Spleen (tissue), 7 donors: ENCODE measurements at regions not wholly inside any gene's neighbourhood (a gene's known extent, or its start where the extent isn't known, plus 50 kb on each side); places are given as distances from the start of the nearest gene placed in this dataset.
"Not testable (repeated sequence)": the region's sequence is repeated elsewhere in the genome, so short reads cannot be mapped to it uniquely, and the experiment has no call there.

Experiments
- POLR2A ChIP-seq, 3 donors: fragments of 450-650 bp; IDR thresholded peaks; one replicate each; pipeline ENCODE4 v1.5.1; 2017; ENCODE audit warnings: antibody characterized with exemption in 3 of 3, mild to moderate bottlenecking in 1 of 3
- POLR2AphosphoS5 ChIP-seq, 3 donors: sonication (generic); formaldehyde crosslinking; IDR thresholded peaks; one replicate each; pipeline ENCODE4 v1.5.1; 2017; ENCODE audit warnings: antibody characterized with exemption in 3 of 3
- TF ChIP-seq, protein P1 (sequence below), 11 experiments: fragments of 200-600 bp in 7 of 11; fragments of 450-650 bp in 4 of 11; sonication (generic) in 4 of 11; IDR thresholded peaks in 8 of 11; conservative IDR thresholded peaks in 3 of 11; 1 replicate in 7 of 11; 2 replicates in 4 of 11; pipeline versions ENCODE4 v1.4.0 to v1.8.0; 2016 to 2021; ENCODE audit warnings: antibody characterized with exemption in 11 of 11, inconsistent platforms in 4 of 11, mild to moderate bottlenecking in 1 of 11
- donor health status: DM: no; HTN: no; CAD: no; lungs with moderate emphysema.
- donor health status: DM: no; HTN: no; CAD: no.
- donor health status: DM: no; HTN: no; CAD: no.

DNA sequence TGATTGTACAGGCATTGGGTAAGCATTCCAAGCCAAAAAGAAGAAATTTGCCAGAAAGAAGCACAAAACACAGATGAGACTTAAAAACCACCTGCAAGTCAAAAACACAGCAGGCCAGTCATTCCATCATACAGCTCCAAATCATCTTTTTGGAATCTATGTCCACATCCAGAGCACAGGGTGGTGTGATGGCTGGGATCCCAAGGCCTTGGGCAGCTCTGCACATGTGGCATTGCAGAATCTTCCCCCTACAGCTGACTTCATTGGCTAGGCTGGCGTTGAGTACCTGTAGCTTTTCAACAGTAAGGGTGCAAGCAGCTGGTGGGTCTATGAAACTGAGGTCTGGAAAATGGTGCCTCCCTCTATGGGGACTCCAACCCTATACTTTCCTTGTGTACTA lies 236.7 kb downstream of the CWH43 start:
- TF ChIP-seq POLR2A, POLR2AphosphoS5 (IDR thresholded peaks at IDR 0.05): not testable (repeated sequence)
- TF ChIP-seq, protein P1, sequence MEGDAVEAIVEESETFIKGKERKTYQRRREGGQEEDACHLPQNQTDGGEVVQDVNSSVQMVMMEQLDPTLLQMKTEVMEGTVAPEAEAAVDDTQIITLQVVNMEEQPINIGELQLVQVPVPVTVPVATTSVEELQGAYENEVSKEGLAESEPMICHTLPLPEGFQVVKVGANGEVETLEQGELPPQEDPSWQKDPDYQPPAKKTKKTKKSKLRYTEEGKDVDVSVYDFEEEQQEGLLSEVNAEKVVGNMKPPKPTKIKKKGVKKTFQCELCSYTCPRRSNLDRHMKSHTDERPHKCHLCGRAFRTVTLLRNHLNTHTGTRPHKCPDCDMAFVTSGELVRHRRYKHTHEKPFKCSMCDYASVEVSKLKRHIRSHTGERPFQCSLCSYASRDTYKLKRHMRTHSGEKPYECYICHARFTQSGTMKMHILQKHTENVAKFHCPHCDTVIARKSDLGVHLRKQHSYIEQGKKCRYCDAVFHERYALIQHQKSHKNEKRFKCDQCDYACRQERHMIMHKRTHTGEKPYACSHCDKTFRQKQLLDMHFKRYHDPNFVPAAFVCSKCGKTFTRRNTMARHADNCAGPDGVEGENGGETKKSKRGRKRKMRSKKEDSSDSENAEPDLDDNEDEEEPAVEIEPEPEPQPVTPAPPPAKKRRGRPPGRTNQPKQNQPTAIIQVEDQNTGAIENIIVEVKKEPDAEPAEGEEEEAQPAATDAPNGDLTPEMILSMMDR (IDR thresholded peaks at IDR 0.05 in 8 of 11, conservative IDR thresholded peaks at IDR 0.05 in 3 of 11) = not testable (repeated sequence)
